HG02885 (cell line): ENCODE measurements at regions not wholly inside any gene's neighbourhood (a gene's known extent, or its start where the extent isn't known, plus 50 kb on each side); places are given as distances from the start of the nearest gene placed in this dataset.

Experiments
- ATAC-seq: cut with Tn5 transposase; IDR thresholded peaks from one replicate; pipeline ENCODE4 v1.9.1; 2021; ENCODE audit warnings: mild to moderate bottlenecking; ENCODE audit not compliant: unreplicated experiment, poor library complexity

GRCh38 chr2:220995581-220995980 is 576.5 kb downstream of the EPHA4 start:
- no peak for ATAC-seq

DNA sequence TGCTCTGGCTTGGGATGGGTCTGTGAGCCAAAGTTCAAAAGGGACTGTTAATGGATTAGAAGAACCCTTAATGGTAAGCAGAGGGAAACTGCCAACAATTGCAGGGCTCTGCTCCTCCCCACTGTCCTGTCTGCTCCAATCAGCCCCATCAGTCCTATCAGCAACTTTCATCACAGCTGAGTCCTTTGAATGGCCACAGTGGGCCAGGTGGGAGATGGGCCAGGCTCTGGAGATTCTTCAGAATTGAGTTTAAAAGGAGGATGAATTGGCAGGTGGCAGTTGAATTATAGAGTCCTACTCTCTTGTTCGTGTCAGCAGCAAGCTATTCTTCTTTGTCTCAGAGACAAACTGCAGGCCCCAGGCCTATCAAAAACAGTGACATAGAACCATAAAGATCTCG is 573.9 kb downstream of the EPHA4 start:
- ATAC-seq = no peak

GRCh38 chr2:220999356-220999755 is 572.7 kb downstream of the EPHA4 start:
- no peak for ATAC-seq

DNA sequence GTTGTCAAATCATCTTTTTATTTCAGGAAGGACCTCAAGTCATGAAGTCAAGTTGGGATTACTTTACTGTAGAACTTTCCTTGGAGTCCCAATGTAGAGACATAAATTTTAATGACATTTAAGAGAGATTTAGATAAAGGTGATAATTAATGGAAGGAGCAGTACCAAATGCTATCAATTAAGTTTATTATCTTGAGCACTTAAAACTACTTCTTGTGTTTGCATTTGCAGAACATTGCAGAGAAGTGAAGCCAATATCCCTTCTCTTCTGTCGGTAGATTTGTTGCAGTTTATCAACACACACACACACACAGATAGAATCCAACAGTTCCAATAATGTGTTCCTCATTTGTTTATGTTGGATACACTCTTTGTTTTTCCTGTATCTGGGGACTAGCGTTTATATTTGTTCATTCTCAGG is 570.7 kb downstream of the EPHA4 start:
- no peak for ATAC-seq

GRCh38 chr2:221002101-221002685 is 569.9 kb downstream of the EPHA4 start:
- no peak for ATAC-seq

GRCh38 chr2:221005338-221005737 is 566.8 kb downstream of the EPHA4 start:
- no peak for ATAC-seq

GRCh38 chr2:221006084-221006483 is 566.0 kb downstream of the EPHA4 start:
- ATAC-seq = no peak

GRCh38 chr2:221016551-221016950 is 555.6 kb downstream of the EPHA4 start:
- ATAC-seq = no peak

GRCh38 chr2:221018262-221018661 is 553.8 kb downstream of the EPHA4 start:
- ATAC-seq = no peak

DNA sequence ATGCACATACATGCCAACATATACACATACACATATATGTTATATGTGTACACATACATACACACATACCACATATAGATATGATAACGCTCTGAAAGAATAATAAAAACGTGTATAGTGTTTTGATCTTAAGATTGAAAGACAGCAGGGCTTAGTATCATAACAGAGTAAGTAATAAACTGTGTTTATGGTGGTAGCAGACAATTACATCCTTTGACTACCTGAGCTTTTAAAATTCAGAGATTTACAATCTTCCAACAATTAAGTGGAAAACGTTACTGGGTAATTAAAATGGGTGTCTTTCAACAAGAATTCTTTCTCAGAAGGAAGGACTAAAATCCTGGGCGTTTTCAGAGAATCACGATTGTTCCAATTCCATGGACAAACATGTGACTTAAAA is 552.4 kb downstream of the EPHA4 start:
- ATAC-seq = no peak

- ATAC-seq = no peak
Measured at GRCh38 chr2:221022554-221022953, 549.5 kb downstream of the EPHA4 start.

- ATAC-seq = no peak
Measured at GRCh38 chr2:221025398-221025797, 546.7 kb downstream of the EPHA4 start.

DNA sequence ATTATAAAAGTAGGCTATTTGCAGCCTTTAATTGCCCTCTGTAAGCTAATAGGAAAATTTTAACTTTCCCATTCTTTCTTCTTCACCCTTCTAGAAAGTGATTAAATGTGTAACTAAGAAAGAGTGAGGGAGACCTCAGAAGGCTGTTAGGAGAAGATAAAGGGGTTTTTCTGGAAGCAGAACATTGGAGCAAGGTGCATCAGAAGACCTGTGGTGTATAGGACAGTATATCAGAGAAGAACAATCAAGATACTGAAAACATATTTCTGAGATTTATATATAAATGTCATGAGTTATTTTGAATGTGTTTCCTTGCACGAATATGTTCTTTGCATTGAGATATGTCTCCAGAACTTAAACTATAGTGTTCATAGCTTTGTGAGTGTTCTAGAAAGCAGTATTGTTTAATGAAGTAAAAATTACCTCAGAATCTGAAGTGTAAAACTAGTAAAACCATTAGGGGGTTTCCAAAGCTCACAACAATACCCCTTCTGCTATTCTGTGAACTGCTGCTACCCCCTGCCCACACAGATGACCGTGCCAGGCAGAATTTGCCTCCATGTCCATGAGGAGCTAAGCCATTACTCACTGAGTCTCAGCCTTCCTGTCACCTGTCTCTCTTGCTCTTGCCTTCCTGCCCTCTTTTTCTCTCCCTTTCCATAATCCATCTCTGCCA is 537.9 kb downstream of the EPHA4 start:
- no peak for ATAC-seq

DNA sequence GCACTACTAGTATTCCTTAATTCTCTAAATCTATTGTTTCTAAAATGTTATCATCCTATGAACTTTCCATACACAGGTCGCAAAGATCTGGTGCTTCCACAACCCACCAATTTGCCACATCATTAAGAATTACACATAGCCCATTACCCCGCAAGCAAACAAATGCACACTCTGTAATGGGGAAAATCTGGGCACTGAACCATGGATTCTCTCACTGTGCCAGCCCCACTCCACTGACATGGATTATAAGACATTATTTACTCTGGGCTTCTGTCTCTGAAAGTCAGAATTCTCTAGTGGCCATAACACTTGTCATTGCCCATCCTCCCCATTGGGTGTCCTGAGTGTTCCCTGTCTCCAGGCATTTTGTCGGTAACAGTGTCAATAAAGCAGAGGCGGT is 537.1 kb downstream of the EPHA4 start:
- ATAC-seq = no peak

DNA sequence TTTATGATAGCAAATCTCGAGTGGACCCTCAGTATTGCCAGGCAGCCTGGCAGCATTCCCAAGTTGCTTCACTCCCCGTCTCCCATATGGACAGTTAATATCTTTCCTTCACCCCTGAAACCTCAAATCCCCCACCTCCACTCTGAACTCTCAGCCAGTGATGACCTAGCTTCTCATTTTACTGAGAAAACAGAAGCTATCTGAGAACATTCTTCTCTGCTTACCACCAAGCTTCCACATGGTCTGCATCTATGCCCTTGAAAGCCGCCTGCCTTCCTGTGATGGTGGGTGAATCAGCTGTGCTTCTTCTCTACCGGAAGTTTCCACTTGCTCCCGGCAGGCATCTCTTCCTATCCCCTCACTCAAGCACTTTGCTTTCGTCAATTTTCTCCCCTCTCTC is 529.2 kb downstream of the EPHA4 start:
- no peak for ATAC-seq

DNA sequence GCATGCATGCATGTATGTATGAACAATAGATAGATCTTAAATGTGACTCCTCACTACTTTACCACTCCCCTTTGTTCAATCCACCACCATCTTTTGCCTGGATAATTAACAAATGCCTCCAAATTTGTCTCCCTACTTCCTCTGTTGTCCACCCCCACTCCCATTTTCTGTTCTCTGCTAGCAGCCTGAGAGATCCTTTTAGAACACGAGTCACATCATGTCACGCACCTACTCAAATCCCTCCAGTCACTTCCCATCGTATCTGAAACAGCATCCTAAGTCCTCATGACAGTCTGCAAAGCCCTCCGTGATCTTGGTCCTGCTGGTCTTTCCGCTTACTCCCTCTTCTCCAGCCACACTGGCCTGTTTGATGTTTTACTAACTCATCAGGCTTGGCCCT is 527.3 kb downstream of the EPHA4 start:
- ATAC-seq = no peak

DNA sequence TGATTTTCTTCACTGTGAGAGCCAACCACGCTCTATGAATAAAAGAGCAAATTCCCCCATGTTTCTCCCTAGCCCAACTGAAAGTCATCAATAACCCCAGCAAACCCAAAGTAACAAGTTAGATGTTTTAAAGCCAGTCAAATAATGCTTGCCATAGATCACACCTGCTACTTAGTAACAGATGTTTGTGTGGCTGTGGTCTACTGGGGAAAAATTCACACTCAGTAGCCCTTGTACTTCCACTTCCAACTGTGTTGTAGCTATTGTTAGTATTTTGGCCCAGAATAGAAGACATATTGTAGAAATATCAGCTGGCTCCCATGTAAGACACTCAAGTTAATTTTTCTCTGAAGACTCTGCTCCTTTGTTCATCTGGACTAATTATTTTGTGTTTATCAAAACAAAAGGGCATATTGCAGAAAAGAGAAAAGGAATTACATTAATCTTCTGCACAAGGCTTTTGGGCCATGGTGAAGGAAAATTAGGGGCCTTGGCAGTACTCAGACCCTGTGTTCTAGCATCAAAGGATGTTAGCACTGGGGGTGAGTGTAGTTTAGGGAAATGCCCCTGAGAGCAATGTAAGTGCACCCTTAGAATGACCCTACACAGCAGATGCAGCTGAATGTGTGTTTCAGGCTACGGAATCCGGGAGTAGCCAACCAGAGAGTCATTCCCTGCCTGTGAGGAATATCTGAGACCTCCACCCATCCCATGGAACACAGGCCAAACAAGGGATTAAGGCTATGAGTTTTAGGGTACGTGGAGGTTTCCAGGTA is 521.9 kb downstream of the EPHA4 start:
- no peak for ATAC-seq

DNA sequence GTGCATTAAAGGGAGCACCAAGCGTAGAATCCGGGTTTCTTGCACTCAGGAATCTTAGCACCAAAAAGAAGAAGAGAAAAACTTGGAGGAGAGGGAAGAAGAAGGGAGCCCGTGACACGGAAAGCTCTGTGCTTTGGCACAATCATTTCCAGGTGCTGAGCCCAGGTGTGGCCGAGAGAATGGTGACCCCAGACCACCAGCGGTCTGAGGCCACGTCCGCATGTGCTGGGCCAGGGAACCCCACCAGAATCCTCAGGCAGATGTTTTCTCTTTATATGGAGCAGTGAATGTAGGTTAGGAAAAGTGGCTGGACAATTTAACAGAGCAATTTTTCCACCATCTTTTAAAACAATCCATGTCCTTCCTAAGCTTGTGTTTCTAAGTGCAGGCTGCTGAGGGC is 520.9 kb downstream of the EPHA4 start:
- no peak for ATAC-seq

DNA sequence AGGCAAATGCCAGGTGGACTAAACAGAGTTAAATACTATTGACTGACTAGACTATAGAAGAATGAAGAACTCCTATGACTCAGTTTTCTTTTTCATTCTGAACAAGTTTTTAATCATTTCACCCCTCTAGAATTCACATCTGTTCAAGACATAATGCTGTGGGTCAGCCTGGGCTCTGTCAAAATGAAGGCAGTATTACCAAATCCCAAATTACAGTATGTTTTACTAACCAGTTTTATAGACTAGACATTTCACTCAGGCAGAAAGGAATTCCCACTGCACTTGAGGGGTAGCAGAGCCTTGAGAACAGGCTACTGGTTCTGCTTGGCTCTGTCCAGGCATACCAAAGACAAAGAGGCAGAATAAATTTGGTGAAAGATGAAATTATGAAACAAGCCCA is 511.7 kb downstream of the EPHA4 start:
- no peak for ATAC-seq

DNA sequence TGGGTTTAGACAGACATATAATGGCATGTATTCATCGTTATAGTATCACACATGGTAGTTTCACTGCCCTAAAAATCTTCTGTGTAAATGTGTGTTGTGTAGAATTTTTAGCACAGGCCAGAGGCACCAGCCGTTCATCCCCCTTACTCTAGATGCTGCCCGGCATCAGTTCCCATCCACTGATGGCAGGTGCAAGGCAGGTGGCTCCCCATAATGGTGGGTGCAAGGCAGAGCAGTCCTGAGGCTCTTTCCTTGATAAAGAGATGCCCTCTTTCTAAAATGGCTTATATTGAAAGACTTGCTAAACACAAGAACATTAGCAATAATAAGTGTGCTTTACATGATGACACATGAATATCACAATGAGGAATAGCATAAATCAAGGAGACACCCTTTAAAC is 508.5 kb downstream of the EPHA4 start:
- no peak for ATAC-seq

- ATAC-seq = no peak
Measured at GRCh38 chr2:221064058-221064854, 507.8 kb downstream of the EPHA4 start.
